ENCODE measurements at regions not wholly inside any gene's neighbourhood (a gene's known extent, or its start where the extent isn't known, plus 50 kb on each side); places are given as distances from the start of the nearest gene placed in this dataset.
"Not testable (repeated sequence)": the region's sequence is repeated elsewhere in the genome, so short reads cannot be mapped to it uniquely, and the experiment has no call there.

DNA sequence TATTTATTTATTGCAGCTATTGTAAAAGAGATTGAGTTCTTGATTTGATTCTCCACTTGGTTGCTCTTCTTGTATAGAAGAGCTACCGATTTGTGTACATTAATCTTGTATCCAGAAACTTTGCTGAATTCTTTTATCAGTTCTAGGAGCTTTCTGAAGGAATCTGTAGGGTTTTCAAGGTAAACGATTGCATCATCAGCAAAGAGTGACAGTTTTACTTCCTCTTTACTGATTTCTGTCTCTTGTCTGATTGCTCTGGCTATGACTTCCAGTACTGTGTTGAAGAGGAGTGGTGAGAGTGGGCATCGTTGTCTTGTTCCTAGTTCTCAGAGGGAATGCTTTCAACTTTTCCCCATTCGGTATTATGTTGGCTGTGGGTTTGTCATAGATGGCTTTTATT, 103.1 kb downstream of the CAPZA3 start:
- TF ChIP-seq, protein P1, sequence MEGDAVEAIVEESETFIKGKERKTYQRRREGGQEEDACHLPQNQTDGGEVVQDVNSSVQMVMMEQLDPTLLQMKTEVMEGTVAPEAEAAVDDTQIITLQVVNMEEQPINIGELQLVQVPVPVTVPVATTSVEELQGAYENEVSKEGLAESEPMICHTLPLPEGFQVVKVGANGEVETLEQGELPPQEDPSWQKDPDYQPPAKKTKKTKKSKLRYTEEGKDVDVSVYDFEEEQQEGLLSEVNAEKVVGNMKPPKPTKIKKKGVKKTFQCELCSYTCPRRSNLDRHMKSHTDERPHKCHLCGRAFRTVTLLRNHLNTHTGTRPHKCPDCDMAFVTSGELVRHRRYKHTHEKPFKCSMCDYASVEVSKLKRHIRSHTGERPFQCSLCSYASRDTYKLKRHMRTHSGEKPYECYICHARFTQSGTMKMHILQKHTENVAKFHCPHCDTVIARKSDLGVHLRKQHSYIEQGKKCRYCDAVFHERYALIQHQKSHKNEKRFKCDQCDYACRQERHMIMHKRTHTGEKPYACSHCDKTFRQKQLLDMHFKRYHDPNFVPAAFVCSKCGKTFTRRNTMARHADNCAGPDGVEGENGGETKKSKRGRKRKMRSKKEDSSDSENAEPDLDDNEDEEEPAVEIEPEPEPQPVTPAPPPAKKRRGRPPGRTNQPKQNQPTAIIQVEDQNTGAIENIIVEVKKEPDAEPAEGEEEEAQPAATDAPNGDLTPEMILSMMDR (conservative IDR thresholded peaks at IDR 0.05; ENCODE audit: low read depth, low read length) = not testable (repeated sequence)
- not testable (repeated sequence) for TF ChIP-seq RFX5 (IDR thresholded peaks at IDR 0.05; ENCODE audit: low read depth, low read length); MXI1 (IDR thresholded peaks at IDR 0.05; ENCODE audit: borderline replicate concordance, low read depth, low read length); SMC3 (IDR thresholded peaks at IDR 0.05; ENCODE audit: low read depth, low read length); CHD1 (IDR thresholded peaks at IDR 0.05; ENCODE audit: low read depth, low read length); RAD21 (IDR thresholded peaks at IDR 0.05; ENCODE audit: low read length); POLR2A (IDR thresholded peaks at IDR 0.05; ENCODE audit: low read depth, low read length); MAZ (IDR thresholded peaks at IDR 0.05; ENCODE audit: borderline replicate concordance, low read depth, low read length); FOS (IDR thresholded peaks at IDR 0.05; ENCODE audit: low read depth, low read length); RCOR1 (IDR thresholded peaks at IDR 0.05; ENCODE audit: insufficient replicate concordance, low read length); NFE2L2 (IDR thresholded peaks at IDR 0.05; ENCODE audit: low read depth, low read length)
- peak; percentile 39; the same call in 1 of the 2 replicates for TF ChIP-seq CEBPB (IDR thresholded peaks at IDR 0.05; ENCODE audit: low read depth, low read length)
- TF ChIP-seq, protein P2, sequence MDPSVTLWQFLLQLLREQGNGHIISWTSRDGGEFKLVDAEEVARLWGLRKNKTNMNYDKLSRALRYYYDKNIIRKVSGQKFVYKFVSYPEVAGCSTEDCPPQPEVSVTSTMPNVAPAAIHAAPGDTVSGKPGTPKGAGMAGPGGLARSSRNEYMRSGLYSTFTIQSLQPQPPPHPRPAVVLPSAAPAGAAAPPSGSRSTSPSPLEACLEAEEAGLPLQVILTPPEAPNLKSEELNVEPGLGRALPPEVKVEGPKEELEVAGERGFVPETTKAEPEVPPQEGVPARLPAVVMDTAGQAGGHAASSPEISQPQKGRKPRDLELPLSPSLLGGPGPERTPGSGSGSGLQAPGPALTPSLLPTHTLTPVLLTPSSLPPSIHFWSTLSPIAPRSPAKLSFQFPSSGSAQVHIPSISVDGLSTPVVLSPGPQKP (IDR thresholded peaks at IDR 0.05; ENCODE audit: borderline replicate concordance, low read depth, low read length) = not testable (repeated sequence)

Measured in IMR-90 (cell line).